ENCODE measurements at regions not wholly inside any gene's neighbourhood (a gene's known extent, or its start where the extent isn't known, plus 50 kb on each side); places are given as distances from the start of the nearest gene placed in this dataset.
"Not testable (repeated sequence)": the region's sequence is repeated elsewhere in the genome, so short reads cannot be mapped to it uniquely, and the experiment has no call there.

DNA sequence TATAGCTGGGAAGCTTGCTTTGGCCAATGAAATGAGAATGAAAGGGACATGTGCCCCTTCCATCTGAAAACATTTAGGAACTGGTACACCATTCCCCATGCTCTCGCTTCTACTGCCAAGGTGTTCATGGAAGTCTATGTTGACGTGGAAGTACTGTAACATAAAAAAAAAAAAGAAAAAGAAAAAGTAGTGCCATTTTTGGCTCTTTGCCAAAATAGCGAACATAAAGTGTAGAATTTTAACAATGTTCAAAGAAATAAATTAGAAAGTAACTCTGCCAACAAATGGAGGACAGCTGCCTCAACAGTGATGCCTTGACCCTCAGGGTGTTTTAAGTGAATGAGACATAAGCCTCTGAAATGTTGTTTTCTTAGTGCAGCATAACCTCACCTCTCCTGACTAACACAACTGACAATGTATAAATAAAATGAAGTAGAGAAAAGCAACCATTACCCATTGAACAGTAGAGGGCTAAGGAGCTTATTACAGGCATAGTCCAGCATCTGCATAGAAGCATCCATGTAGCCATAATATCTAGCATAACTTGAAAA, 536.6 kb downstream of the DTWD2 start:
- DNase-seq (ENCODE audit: missing footprints) = no peak
- intact Hi-C loops (cut with DNase I) = no loop called here
- no peak for ATAC-seq

GRCh38 chr5:118450554-118451332, 537.6 kb downstream of the DTWD2 start:
- no peak for ATAC-seq
- intact Hi-C loops (cut with DNase I) = no loop called here
- no peak for DNase-seq (ENCODE audit: missing footprints)

GRCh38 chr5:118447350-118447749, 541.0 kb downstream of the DTWD2 start:
- DNase-seq (ENCODE audit: missing footprints) = no peak
- ATAC-seq = no peak
- intact Hi-C loops (cut with DNase I) = no loop called here

DNA sequence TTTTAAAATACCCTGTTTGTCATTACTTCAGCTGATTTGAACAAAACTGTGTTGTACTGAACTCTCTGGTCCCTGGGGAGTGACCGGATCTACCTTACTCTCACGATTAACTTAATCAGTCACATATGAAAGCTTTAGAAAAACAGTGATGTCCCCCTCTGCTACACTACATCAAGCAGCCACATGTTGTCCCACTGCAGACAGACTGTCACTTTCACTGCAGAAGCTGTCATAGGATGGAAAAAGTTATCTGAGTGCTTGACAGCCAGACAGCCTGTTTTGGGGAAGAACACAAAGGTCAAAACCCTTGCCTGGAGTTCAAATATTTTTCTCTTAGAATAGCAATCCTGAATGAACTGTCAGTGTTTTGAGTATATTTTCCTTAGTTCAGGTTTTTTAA, 546.4 kb downstream of the DTWD2 start:
- intact Hi-C loops (cut with DNase I) = no loop called here
- no peak for DNase-seq (ENCODE audit: missing footprints)
- peak; percentile 53 for ATAC-seq

GRCh38 chr5:118441034-118441433, 547.3 kb downstream of the DTWD2 start:
- ATAC-seq = peak; percentile 11
- intact Hi-C loops (cut with DNase I) = no loop called here
- DNase-seq (ENCODE audit: missing footprints) = no peak

- intact Hi-C loops (cut with DNase I) = no loop called here
- ATAC-seq (peak; percentile 62), DNase-seq (ENCODE audit: missing footprints) (no peak)
Observed at GRCh38 chr5:118440496-118440895, 547.9 kb downstream of the DTWD2 start.

DNA sequence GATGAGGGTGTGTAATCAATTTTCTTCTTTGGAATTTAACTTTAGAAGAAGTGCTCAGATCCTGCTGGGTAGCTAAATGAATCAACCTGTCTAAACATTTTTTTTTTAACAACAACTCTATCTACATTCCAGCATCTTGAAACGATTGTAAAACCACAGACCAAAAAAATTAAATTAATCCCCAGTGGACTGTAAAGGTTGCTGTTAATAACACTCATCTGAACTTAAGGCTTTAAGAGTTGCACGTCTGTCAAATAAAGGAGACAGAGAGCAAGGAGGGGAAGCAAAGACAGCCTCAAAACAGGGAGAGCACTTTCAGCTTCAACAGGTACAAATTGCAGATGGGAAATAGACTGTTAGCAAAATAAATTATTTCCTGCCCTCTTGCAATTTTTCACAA, 548.5 kb downstream of the DTWD2 start:
- DNase-seq (ENCODE audit: missing footprints) (no peak), ATAC-seq (no peak)
- intact Hi-C loops (cut with DNase I) = no loop called here

DNA sequence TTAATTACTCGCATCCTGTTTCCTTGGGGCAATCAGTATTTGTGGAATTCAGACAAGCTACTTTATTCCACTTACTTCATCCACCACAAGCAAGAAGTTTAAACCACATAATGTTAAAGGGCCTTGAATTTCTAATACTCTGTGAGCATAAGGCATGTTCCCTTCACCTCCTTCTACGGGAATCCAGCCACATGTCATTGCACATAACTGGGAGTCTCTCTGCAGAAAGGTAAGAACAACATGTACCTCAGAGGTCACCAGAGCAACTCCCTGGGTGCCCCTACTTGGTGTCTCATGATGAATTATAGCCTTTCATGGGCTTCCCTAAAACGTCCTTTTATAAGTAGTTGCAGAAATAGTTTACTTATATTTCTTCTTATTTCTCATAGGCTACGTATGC, 553.2 kb downstream of the DTWD2 start:
- intact Hi-C loops (cut with DNase I) = no loop called here
- DNase-seq (ENCODE audit: missing footprints) = no peak
- ATAC-seq = peak; percentile 44

DNA sequence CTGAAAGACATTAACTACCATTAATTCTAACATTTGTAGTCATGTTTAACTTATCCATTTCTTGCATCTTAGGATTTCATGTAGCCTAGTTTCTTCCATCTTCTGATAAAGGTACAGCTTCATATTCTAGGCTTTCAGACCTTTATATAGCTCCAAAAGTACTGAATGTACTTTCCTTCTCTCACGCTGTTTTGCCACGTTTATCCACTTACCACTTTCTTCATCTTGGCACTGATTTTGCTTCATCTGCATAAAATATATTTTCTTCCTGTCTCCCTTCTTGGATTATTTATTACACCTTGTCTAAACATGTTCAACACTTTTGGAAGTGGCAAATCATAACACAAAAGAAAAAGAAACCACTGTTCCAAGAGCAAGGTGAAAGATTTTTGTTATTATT, 553.8 kb downstream of the DTWD2 start:
- ATAC-seq = no peak
- no peak for DNase-seq (ENCODE audit: missing footprints)
- intact Hi-C loops (cut with DNase I) = no loop called here

DNA sequence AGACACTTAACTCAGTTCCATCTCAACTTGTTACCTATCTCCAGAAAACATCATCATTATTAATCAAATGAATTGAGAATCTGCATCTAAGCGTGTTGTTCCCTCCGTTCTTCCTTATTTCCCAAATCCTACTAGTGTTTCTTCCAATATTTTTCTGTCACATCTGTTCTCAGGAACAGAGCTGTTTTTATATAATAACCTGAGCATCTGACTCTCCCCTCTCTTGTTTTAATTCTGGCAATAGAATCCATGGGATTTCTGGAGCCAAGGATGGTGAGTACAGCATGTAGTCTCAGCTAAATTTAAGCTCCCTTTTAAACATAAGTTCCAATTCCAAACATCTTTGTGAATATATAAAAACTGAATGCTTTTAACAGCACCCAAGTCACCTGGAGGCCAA, 558.3 kb downstream of the DTWD2 start:
- DNase-seq (ENCODE audit: missing footprints) (no peak), ATAC-seq (no peak)
- intact Hi-C loops (cut with DNase I) = no loop called here

DNA sequence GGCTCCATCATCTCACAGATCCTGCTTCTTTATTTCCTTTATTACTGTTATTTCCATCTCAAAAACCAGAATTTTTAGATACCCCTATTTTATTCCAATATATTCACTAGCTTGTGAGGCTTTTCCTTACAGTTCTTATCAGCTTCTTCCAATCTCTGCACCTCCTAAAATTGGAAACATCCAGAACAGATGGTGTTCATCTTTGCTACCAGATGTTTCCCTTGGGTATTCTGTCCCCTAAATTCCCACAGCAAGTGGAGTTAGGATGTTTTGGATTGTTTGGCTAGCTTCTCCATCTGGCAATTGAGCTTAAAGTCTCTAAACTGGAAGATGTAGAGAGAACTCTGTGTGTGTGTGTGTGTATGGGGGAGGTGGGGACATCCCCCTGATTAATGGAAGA, 580.4 kb downstream of the DTWD2 start:
- intact Hi-C loops (cut with DNase I) = no loop called here
- ATAC-seq = peak; percentile 62
- no peak for DNase-seq (ENCODE audit: missing footprints)

DNA sequence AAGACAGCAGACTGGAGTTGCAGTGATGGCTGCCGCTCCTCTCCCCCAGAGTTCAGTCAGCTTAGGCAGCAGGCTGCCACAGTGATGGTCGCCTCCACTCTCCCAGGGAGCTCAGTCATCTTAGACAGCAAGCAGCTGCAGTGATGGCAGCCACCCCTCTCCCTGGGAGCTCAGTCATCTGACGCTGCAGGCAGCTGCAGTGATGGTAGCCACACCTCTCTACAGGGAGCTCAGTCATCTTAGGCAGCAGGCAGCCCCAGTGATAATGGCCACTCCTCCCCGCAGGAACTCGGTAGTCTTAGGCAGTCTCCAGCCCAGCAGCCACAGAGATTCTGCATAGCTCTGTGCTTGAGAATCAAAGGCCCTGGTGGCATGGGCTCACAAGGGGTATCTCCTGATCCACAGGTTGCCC, 582.7 kb downstream of the DTWD2 start:
- intact Hi-C loops (cut with DNase I) = no loop called here
- ATAC-seq = peak; percentile 77
- no peak for DNase-seq (ENCODE audit: missing footprints)

- no peak for DNase-seq (ENCODE audit: missing footprints)
- no peak for ATAC-seq
- intact Hi-C loops (cut with DNase I) = no loop called here
Observed at GRCh38 chr5:118397236-118397635, 591.1 kb downstream of the DTWD2 start.

GRCh38 chr5:118392491-118392890, 595.9 kb downstream of the DTWD2 start:
- ATAC-seq = no peak
- no peak for DNase-seq (ENCODE audit: missing footprints)
- intact Hi-C loops (cut with DNase I) = no loop called here

DNA sequence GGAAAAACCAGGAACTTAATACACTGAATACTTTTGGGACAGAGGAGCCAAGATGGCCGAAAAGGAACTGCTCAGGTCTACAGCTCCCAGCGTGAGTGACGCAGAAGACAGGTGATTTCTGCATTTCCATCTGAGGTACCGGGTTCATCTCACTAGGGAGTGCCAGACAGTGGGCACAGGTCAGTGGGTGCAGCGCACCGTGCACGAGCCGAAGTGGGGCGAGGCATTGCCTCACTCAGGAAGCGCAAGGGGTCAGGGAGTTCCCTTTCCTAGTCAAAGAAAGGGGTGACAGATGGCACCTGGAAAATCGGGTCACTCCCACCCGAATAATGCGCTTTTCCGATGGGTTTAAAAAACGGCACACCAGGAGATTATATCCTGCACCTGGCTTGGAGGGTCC, 605.4 kb downstream of the DTWD2 start:
- intact Hi-C loops (cut with DNase I); ATAC-seq; DNase-seq (ENCODE audit: missing footprints): not testable (repeated sequence)

- no peak for DNase-seq (ENCODE audit: missing footprints)
- peak; percentile 35 for ATAC-seq
Observed at GRCh38 chr5:118379470-118379869, 608.9 kb downstream of the DTWD2 start.

DNA sequence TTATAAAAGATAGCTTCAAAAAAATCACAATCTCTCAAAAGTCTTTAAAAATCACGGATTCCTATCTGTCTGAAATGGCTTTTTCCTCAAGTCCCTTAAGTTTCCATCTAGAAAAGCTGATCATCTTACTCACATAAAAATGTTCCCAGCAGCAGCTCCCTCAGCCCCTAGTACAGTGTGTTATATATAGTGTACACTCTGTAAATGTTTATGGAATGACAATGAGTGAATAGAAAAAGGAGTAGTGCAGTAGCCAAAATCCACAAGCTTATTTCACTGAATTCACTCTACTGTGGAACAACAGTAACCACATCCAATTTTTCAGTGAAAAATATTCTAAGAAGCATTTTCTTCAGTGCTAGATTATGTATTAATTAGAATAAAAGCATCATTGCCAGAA, 609.4 kb downstream of the DTWD2 start:
- ATAC-seq (no peak), DNase-seq (ENCODE audit: missing footprints) (no peak)
- intact Hi-C loops (cut with DNase I) = no loop called here

More at GRCh38 chr5:118379470-118379869, 608.9 kb downstream of the DTWD2 start:
- intact Hi-C loops (cut with DNase I) = no loop called here

GRCh38 chr5:118377420-118377819, 610.9 kb downstream of the DTWD2 start:
- intact Hi-C loops (cut with DNase I) = no loop called here
- no peak for DNase-seq (ENCODE audit: missing footprints)
- ATAC-seq = no peak

DNA sequence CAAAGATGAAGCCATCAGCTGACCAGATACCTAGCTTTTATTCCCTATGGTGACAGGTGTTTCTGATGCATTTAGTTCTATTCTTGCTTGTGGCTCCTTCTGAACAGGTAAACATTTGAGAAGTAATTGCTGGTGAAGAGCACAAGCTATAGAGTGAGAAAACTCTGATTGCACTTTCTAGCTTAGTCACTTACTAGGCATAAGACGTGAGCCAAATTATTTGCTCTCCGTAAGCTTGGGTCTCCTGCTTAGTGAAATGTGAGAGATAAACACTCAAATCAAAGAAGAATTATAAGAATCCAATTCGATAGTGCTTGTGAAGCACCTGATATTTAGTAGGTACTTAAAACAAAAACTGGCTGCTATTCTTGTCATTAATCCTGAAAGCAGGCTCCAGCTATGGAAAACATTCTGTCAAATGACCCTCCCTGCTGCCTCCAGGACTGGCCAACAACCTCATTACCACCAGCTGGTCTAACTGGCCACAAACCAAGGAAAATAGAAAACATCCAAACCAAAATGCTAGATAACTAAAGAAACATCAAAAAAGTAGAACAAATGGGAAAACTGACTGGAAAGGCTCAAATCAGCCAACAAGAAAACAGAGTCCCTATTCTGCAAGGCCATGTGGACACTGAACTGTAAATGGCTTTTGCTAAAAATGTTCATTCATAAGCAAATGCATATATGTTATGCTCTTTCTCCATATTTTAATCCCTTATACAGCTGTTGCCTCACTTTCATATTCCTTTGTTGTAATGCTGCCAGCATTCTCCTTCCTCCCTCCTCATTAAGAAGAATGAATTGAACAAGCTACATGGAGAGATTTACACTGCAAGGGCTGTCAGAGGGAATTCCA, 616.1 kb downstream of the DTWD2 start:
- intact Hi-C loops (cut with DNase I) = no loop called here
- DNase-seq (ENCODE audit: missing footprints) = no peak
- ATAC-seq = peak; percentile 68

- intact Hi-C loops (cut with DNase I) = no loop called here
- ATAC-seq = no peak
- no peak for DNase-seq (ENCODE audit: missing footprints)
Observed at GRCh38 chr5:118366429-118366828, 621.9 kb downstream of the DTWD2 start.
